ENCODE measurements at regions not wholly inside any gene's neighbourhood (a gene's known extent, or its start where the extent isn't known, plus 50 kb on each side); places are given as distances from the start of the nearest gene placed in this dataset.
A peak's percentile ranks its signal among the peaks of the same experiment; 100 is the strongest.
"Not testable (repeated sequence)": the region's sequence is repeated elsewhere in the genome, so short reads cannot be mapped to it uniquely, and the experiment has no call there.

GRCh38 chr9:41643571-41644279 lies 454.6 kb upstream of the ZNG1F start:
- peak in 1 of 2 experiments; percentile 56 for DNase-seq (ENCODE audit: low spot score in 2 of 2, unreplicated experiment in 2 of 2)
- peak overlapping the region; percentile 63 for H3K4me3 Mint-ChIP-seq
- peak overlapping the region; percentile 72 for H3K27ac Mint-ChIP-seq
- H3K36me3 Mint-ChIP-seq; H3K27me3 Mint-ChIP-seq (ENCODE audit: low read depth); H3K9me3 Mint-ChIP-seq; H3K4me1 Mint-ChIP-seq: not testable (repeated sequence)

DNA sequence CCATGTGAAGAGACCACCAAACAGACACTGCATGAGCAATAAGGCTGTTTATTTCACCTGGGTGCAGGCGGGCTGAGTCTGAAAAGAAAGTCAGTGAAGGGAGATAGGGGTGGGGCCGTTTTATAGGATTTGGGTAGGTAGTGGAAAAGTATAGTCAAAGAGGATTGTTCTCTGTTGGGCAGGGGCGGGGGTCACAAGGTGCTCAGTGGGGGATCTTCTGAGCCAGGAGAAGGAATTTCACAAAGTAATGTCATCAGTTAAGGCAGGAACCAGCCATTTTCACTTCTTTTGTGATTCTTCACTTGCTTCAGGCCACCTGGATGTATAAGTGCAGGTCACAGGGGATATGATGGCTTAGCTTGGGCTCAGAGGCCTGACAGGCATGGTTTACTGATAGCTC lies 444.6 kb upstream of the ZNG1F start:
- H3K4me3 Mint-ChIP-seq; H3K4me1 Mint-ChIP-seq; H3K36me3 Mint-ChIP-seq; H3K27ac Mint-ChIP-seq; H3K27me3 Mint-ChIP-seq (ENCODE audit: low read depth); H3K9me3 Mint-ChIP-seq; DNase-seq (ENCODE audit: low spot score in 2 of 2, unreplicated experiment in 2 of 2): not testable (repeated sequence)

DNA sequence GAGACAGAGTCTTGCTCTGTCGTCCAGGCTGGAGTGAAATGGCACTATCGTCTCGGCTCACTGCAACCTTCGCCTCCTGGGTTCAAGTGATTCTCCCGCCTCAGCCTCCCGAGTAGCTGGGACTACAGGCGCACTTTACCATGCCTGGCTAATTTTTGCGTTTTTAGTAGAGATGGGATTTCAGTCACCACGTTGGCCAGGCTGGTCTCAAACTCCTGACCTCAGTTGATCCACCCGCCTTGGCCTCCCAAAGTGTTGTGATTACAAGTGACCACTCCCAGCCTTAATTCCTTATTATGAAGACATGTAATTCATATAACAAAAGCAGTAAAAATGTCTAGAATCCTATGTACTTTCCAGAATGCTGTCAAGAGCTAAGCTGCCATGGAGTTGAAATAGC lies 434.5 kb upstream of the ZNG1F start:
- H3K36me3 Mint-ChIP-seq; H3K4me3 Mint-ChIP-seq; H3K9me3 Mint-ChIP-seq; H3K4me1 Mint-ChIP-seq; H3K27me3 Mint-ChIP-seq (ENCODE audit: low read depth); H3K27ac Mint-ChIP-seq; DNase-seq (ENCODE audit: low spot score in 2 of 2, unreplicated experiment in 2 of 2): not testable (repeated sequence)

- H3K36me3 Mint-ChIP-seq; H3K9me3 Mint-ChIP-seq; H3K27me3 Mint-ChIP-seq (ENCODE audit: low read depth); DNase-seq (ENCODE audit: low spot score in 2 of 2, unreplicated experiment in 2 of 2); H3K4me1 Mint-ChIP-seq; H3K4me3 Mint-ChIP-seq; H3K27ac Mint-ChIP-seq: not testable (repeated sequence)
Measured at GRCh38 chr9:41619254-41619653, 430.1 kb upstream of the ZNG1F start.

DNA sequence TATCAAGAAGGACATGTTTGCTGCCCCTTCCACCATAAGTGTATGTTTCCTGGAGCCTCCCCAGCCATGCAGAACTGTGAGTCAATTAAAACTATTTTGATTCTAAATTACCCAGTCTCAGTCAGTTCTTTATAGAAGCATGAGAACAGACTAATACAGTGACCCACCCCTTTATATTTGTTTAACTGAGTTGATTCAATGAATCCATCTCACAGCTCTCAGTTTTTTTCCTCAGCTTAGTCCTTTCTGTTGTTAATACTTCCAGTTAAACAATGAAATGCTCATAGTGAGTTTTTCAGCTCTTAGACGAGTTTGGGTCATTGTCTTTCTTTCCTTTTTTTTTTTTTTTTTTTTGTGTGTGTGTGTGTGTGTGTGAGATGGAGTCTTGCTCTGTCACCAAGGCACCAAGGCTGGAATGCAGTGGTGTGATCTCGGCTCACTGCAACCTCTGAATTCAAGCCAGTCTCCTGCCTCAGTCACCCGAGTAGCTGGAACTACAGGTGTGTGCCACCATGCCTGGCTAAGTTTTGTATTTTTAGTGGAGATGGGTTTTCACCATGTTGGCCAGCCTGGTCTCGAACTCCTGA lies 417.9 kb upstream of the ZNG1F start:
- H3K4me3 Mint-ChIP-seq; H3K9me3 Mint-ChIP-seq; H3K4me1 Mint-ChIP-seq; DNase-seq (ENCODE audit: low spot score in 2 of 2, unreplicated experiment in 2 of 2); H3K27ac Mint-ChIP-seq; H3K36me3 Mint-ChIP-seq; H3K27me3 Mint-ChIP-seq (ENCODE audit: low read depth): not testable (repeated sequence)

GRCh38 chr9:41565572-41565971 lies 376.5 kb upstream of the ZNG1F start:
- H3K4me1 Mint-ChIP-seq; H3K4me3 Mint-ChIP-seq; H3K36me3 Mint-ChIP-seq; H3K27ac Mint-ChIP-seq; DNase-seq (ENCODE audit: low spot score in 2 of 2, unreplicated experiment in 2 of 2); H3K9me3 Mint-ChIP-seq; H3K27me3 Mint-ChIP-seq (ENCODE audit: low read depth): not testable (repeated sequence)

All from mesothelial cell of epicardium (in vitro differentiated cells).